HG03095 (cell line): ENCODE measurements at regions not wholly inside any gene's neighbourhood (a gene's known extent, or its start where the extent isn't known, plus 50 kb on each side); places are given as distances from the start of the nearest gene placed in this dataset.
"Not testable (repeated sequence)": the region's sequence is repeated elsewhere in the genome, so short reads cannot be mapped to it uniquely, and the experiment has no call there.

Source experiments
- ATAC-seq: cut with Tn5 transposase; IDR thresholded peaks from one replicate; pipeline ENCODE4 v1.9.1; 2021; ENCODE audit warnings: moderate library complexity; ENCODE audit not compliant: unreplicated experiment

GRCh38 chr3:66922058-66922457 lies 76.0 kb upstream of the KBTBD8 start:
- ATAC-seq, result no peak

GRCh38 chr3:66923969-66924368 lies 74.1 kb upstream of the KBTBD8 start:
- no peak for ATAC-seq

- ATAC-seq, result no peak
Observed at GRCh38 chr3:66928252-66928651, 69.9 kb upstream of the KBTBD8 start.

GRCh38 chr3:66931291-66931690 lies 66.8 kb upstream of the KBTBD8 start:
- ATAC-seq, result no peak

GRCh38 chr3:66931699-66932098 lies 66.4 kb upstream of the KBTBD8 start:
- no peak for ATAC-seq

GRCh38 chr3:66933233-66933632 lies 64.9 kb upstream of the KBTBD8 start:
- ATAC-seq, result no peak

GRCh38 chr3:66934041-66934440 lies 64.1 kb upstream of the KBTBD8 start:
- ATAC-seq, result no peak

GRCh38 chr3:66934725-66935124 lies 63.4 kb upstream of the KBTBD8 start:
- no peak for ATAC-seq

GRCh38 chr3:66937041-66937440 lies 61.1 kb upstream of the KBTBD8 start:
- not testable (repeated sequence) for ATAC-seq

GRCh38 chr3:66938338-66938963 lies 59.7 kb upstream of the KBTBD8 start:
- ATAC-seq, result no peak

- no peak for ATAC-seq
Observed at GRCh38 chr3:66948041-66948440, 50.1 kb upstream of the KBTBD8 start.
